Epithelial cell of proximal tubule (primary cell): ENCODE measurements at regions not wholly inside any gene's neighbourhood (a gene's known extent, or its start where the extent isn't known, plus 50 kb on each side); places are given as distances from the start of the nearest gene placed in this dataset.

Experiments used
- DNase-seq: peaks from one replicate; pipeline ENCODE4 v3.0.0-alpha.2; 2011; ENCODE audit warnings: low read depth
- H3K4me3 ChIP-seq: 2 replicates; pipeline ENCODE4 v1.5.1; 2011; ENCODE audit warnings: low read depth, mild to moderate bottlenecking, low read length
- TF ChIP-seq, protein P1 (sequence below): conservative IDR thresholded peaks from 2 replicates; pipeline ENCODE4 v1.5.1; 2012; ENCODE audit warnings: low read depth, mild to moderate bottlenecking, low read length

DNA sequence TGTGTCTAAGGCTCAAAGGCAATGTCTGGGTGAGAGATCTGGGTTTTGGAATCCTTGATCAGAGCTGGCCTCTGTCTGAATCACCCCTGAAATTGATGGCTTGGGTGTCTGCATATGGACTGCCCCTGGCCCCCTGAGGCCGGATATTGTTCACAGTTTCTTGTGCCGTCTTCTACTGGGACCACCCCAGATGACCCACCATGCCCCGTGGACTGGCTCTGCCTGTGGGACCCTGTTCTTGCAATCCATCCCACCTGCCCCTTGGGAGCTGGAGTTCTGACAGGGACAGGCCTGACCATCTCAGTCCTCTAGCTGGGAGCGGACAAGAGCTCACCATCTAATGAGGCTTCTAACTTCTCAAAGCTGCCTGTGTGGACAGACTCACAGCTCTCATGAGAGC, 119.9 kb downstream of the FAM43A start:
- DNase-seq = no peak
- TF ChIP-seq, protein P1, sequence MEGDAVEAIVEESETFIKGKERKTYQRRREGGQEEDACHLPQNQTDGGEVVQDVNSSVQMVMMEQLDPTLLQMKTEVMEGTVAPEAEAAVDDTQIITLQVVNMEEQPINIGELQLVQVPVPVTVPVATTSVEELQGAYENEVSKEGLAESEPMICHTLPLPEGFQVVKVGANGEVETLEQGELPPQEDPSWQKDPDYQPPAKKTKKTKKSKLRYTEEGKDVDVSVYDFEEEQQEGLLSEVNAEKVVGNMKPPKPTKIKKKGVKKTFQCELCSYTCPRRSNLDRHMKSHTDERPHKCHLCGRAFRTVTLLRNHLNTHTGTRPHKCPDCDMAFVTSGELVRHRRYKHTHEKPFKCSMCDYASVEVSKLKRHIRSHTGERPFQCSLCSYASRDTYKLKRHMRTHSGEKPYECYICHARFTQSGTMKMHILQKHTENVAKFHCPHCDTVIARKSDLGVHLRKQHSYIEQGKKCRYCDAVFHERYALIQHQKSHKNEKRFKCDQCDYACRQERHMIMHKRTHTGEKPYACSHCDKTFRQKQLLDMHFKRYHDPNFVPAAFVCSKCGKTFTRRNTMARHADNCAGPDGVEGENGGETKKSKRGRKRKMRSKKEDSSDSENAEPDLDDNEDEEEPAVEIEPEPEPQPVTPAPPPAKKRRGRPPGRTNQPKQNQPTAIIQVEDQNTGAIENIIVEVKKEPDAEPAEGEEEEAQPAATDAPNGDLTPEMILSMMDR = no peak
- H3K4me3 ChIP-seq = no peak overlapping the region

DNA sequence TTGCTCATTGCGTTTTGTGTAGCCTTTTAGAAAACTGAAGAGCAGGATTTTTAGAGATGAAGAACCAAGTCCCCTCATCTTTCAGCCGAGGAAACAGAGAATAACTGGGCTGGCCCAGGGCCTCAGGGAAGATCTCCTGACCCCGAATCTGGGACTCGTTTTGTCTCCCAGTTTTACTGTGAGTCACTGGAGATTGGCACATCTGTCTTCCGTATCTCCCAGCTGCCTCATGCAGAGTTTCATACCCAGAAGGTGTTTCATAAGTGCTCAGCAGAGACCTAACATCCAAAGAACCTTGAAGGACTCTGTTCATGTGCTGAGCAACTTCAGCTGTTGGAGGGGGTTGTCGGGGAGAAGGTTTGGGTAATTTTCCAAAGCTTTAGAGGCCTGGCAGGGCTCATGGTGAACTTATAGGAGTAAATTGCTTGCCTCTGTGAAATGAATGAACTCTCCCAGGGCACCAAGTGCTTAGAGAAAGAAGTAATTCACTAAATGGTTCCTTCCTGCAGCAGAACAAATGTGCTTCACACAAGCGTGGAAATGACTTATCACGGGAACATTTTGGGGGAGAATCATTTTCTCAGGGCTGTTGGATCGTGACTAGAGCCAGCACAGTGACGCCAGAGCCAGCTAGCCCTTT, 121.4 kb downstream of the FAM43A start:
- no peak for DNase-seq

DNA sequence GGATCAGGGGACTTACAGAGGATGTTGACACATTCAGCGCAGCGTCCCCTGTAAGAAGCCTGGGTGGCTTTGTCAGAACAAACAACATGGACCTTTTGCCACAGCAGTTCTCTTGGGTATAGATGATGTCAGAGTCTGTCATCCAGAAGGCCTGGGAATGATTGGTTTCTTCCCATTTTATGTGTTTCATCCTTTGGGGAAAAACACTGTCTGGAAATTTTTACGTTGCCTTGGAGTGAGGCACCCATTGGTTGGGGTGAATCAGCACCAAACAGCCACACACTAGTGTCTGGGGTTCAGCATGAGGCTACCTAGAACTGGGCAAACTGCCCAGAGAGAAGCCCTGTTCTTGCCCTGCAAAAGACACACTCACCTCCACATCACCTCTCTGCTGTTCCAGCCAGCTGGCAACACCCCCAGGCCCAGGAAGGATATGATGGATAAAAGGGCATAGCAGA, 123.0 kb downstream of the FAM43A start:
- DNase-seq = no peak

More for the DNA sequence above, 121.4 kb downstream of the FAM43A start:
- no peak overlapping the region for H3K4me3 ChIP-seq
- TF ChIP-seq, protein P1 = no peak

DNA sequence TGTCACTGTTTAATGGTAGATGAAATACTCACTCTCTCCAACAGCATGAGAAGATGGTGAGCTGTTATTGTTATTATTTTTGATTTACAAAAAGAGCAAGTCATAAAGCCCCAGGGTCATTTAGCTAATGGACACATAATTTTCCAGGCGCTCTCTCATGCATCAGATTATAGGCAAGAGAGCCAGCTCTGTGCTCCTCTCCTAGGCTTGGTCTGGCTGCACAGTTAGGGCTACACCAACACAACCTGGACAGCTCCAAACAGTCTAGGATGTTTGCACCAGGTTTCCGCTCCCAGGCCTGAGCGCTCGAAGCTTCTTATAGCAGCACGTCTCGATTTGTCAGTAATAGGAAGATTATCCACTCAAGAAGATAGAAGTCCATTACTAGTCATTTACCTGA, 123.7 kb downstream of the FAM43A start:
- H3K4me3 ChIP-seq = no peak overlapping the region
- TF ChIP-seq, protein P1 = no peak
- DNase-seq = no peak

More for the DNA sequence above, 123.0 kb downstream of the FAM43A start:
- no peak overlapping the region for H3K4me3 ChIP-seq
- TF ChIP-seq, protein P1 = no peak

DNA sequence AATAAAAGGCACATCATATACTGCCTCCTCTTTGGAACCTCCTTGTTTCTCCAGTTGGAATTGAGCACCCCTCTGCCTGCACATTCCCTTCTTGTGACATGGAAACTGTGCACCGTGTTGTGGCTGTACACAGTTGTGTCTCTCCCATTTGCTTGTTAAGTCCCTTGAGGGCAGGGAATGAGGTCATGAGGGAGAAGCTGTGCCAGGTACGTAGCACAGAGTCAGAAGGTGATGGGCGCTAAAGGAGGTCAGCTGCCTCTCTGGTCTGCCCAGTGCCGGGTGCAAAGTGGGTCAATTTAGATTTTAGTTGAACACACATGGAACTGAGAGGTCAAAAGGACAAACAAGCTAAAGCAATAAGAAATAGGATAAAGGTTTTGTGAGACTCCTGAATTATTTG, 124.4 kb downstream of the FAM43A start:
- DNase-seq = no peak
- no peak overlapping the region for H3K4me3 ChIP-seq
- TF ChIP-seq, protein P1 = no peak

DNA sequence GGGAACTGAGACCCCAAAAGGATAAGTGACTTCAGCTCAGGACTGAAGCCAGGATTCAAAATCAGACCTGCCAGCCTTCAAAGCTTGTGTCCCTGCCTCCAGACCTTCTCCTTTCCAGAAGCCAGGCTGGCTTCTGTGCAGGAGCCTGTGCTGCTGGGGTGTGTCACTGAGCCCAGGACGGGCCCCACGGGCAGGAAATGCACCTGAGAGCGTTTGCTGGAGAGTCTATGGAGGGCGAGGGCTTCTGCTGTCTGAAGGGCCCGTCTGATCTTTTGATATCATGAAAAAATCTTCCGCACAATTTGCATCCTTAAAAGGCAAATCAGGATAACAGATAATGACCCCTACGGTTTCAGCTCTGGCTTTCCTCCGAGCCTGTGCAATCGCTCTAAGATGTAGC, 125.4 kb downstream of the FAM43A start:
- DNase-seq = no peak
- TF ChIP-seq, protein P1 = no peak
- H3K4me3 ChIP-seq = no peak overlapping the region

DNA sequence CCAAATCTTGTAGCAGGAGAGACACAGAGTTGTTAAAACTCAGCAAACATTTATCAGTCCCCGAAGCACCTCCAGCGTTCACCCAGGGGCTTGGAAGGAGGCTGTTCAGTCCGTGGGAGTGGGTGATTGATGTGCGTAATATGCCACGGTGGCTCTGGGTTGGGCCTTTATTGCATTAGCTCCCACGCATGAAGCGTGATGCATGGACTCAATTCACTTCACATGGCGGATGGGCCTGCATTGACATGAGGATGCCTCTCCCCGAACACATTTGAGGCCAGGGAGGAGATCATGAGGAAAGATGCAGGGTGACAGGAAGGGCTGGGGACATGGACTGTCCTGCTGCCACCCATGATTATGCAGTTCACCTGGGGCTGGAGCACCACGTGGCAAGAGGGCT, 126.5 kb downstream of the FAM43A start:
- TF ChIP-seq, protein P1 = no peak
- DNase-seq = no peak
- no peak overlapping the region for H3K4me3 ChIP-seq
